ENCODE measurements at regions not wholly inside any gene's neighbourhood (a gene's known extent, or its start where the extent isn't known, plus 50 kb on each side); places are given as distances from the start of the nearest gene placed in this dataset.
"Not testable (repeated sequence)": the region's sequence is repeated elsewhere in the genome, so short reads cannot be mapped to it uniquely, and the experiment has no call there.

GRCh38 chr4:134691915-134692314 is 490.3 kb upstream of the PABPC4L start:
- no peak for DNase-seq

GRCh38 chr4:134687646-134688628 is 486.3 kb upstream of the PABPC4L start:
- no peak for DNase-seq

GRCh38 chr4:134677209-134677814 is 475.7 kb upstream of the PABPC4L start:
- DNase-seq: no peak

GRCh38 chr4:134668237-134668636 is 466.6 kb upstream of the PABPC4L start:
- DNase-seq: no peak

GRCh38 chr4:134666640-134667039 is 465.1 kb upstream of the PABPC4L start:
- DNase-seq: no peak

GRCh38 chr4:134665429-134665828 is 463.8 kb upstream of the PABPC4L start:
- no peak for DNase-seq

GRCh38 chr4:134663742-134664141 is 462.2 kb upstream of the PABPC4L start:
- no peak for DNase-seq

- no peak for DNase-seq
These were observed 448.9 kb upstream of the PABPC4L start for GRCh38 chr4:134650461-134650860.

GRCh38 chr4:134645778-134646177 is 444.2 kb upstream of the PABPC4L start:
- DNase-seq: no peak

- no peak for DNase-seq
These were observed 434.9 kb upstream of the PABPC4L start for GRCh38 chr4:134636338-134637051.

GRCh38 chr4:134634301-134634700 is 432.7 kb upstream of the PABPC4L start:
- no peak for DNase-seq

- DNase-seq: no peak
These were observed 430.5 kb upstream of the PABPC4L start for GRCh38 chr4:134632056-134632455.

- no peak for DNase-seq
These were observed 426.5 kb upstream of the PABPC4L start for GRCh38 chr4:134628066-134628465.

- no peak for DNase-seq
These were observed 425.8 kb upstream of the PABPC4L start for GRCh38 chr4:134627366-134627765.

GRCh38 chr4:134624365-134624764 is 422.8 kb upstream of the PABPC4L start:
- no peak for DNase-seq

GRCh38 chr4:134622626-134623575 is 421.3 kb upstream of the PABPC4L start:
- DNase-seq: not testable (repeated sequence)

GRCh38 chr4:134622199-134622598 is 420.6 kb upstream of the PABPC4L start:
- no peak for DNase-seq

- not testable (repeated sequence) for DNase-seq
These were observed 420.1 kb upstream of the PABPC4L start for GRCh38 chr4:134621715-134622114.

GRCh38 chr4:134610956-134611355 is 409.4 kb upstream of the PABPC4L start:
- no peak for DNase-seq

- DNase-seq: no peak
These were observed 408.6 kb upstream of the PABPC4L start for GRCh38 chr4:134610172-134610571.

GRCh38 chr4:134601706-134602105 is 400.1 kb upstream of the PABPC4L start:
- DNase-seq: no peak

- DNase-seq: no peak
These were observed 389.7 kb upstream of the PABPC4L start for GRCh38 chr4:134591326-134591725.
